SU-DHL-6 (cell line): ENCODE measurements at regions not wholly inside any gene's neighbourhood (a gene's known extent, or its start where the extent isn't known, plus 50 kb on each side); places are given as distances from the start of the nearest gene placed in this dataset.

ENCODE experiments used
- H2AFZ ChIP-seq: fragments of 200-600 bp; sonication (generic); 2 replicates; pipeline ENCODE4 v1.6.1; 2014; ENCODE audit warnings: low read depth, mild to moderate bottlenecking, moderate library complexity, mixed read lengths, antibody characterized with exemption, low read length; ENCODE audit not compliant: severe bottlenecking
- H3F3A ChIP-seq: fragments of 200-600 bp; shearing (Covaris generic); 2 replicates; pipeline ENCODE4 v1.6.0; 2016; ENCODE audit warnings: antibody characterized with exemption, mild to moderate bottlenecking; ENCODE audit not compliant: insufficient read depth
- H3K27ac ChIP-seq: fragments of 200-600 bp; sonication (generic); 2 replicates; pipeline ENCODE4 v1.5.1; 2016; ENCODE audit warnings: low read depth, mild to moderate bottlenecking, low read length, moderate library complexity, mixed read lengths
- H3K27me3 ChIP-seq: fragments of 200-600 bp; sonication (generic), shearing (Covaris generic); 2 replicates; pipeline ENCODE4 v1.6.0; 2014; ENCODE audit warnings: mild to moderate bottlenecking, low read length
- H3K36me3 ChIP-seq: fragments of 200-600 bp; sonication (generic); 2 replicates; pipeline ENCODE4 v1.6.1; 2014; ENCODE audit warnings: mild to moderate bottlenecking, low read length, mixed read lengths
- H3K4me2 ChIP-seq: fragments of 300-600, 200-600 bp; shearing (Covaris generic), sonication (generic); 2 replicates; pipeline ENCODE4 v1.6.0; 2014; ENCODE audit warnings: low read length, low read depth, mild to moderate bottlenecking; ENCODE audit not compliant: poor library complexity, severe bottlenecking
- H3K4me3 ChIP-seq: fragments of 200-600 bp; sonication (generic); 2 replicates; pipeline ENCODE4 v1.5.1; 2014; ENCODE audit warnings: antibody characterized with exemption, low read length, mild to moderate bottlenecking, mixed read lengths; ENCODE audit not compliant: insufficient read depth, poor library complexity, severe bottlenecking
- H3K79me2 ChIP-seq: fragments of 200-600 bp; sonication (generic); 2 replicates; pipeline ENCODE4 v1.6.1; 2014; ENCODE audit warnings: mild to moderate bottlenecking, low read length, moderate library complexity; ENCODE audit not compliant: insufficient read depth
- H3K9ac ChIP-seq: fragments of 200-600 bp; sonication (generic); 2 replicates; pipeline ENCODE4 v1.7.0; 2014; ENCODE audit warnings: mild to moderate bottlenecking, low read length
- H3K9me2 ChIP-seq: fragments of 200-600 bp; sonication (generic); replicated peaks from 2 replicates; pipeline ENCODE4 v1.6.1; 2014; ENCODE audit warnings: low read length; ENCODE audit not compliant: insufficient read depth
- H3K9me3 ChIP-seq: fragments of 200-600 bp; sonication (generic); 2 replicates; pipeline ENCODE4 v1.6.1; 2014; ENCODE audit warnings: low read length, mixed read lengths; ENCODE audit not compliant: insufficient read depth
- H4K20me1 ChIP-seq: fragments of 200-600 bp; sonication (generic); 2 replicates; pipeline ENCODE4 v1.6.1; 2014; ENCODE audit warnings: low read depth, mild to moderate bottlenecking, antibody characterized with exemption, low read length, moderate library complexity, mixed read lengths
- CTCF ChIP-seq: fragments of 200-600 bp; sonication (generic); IDR thresholded peaks from one replicate; pipeline ENCODE4 v1.5.1; 2017; ENCODE audit warnings: antibody characterized with exemption, mild to moderate bottlenecking, low read length, moderate library complexity; ENCODE audit not compliant: insufficient read depth, poor library complexity, severe bottlenecking
- EZH2phosphoT487 ChIP-seq: fragments of 200-600 bp; sonication (generic), shearing (Covaris generic); conservative IDR thresholded peaks from 2 replicates; pipeline ENCODE4 v1.6.1; 2018; ENCODE audit warnings: mild to moderate bottlenecking, antibody characterized with exemption, low read length, moderate library complexity, mixed read lengths

- Histone ChIP-seq H3K4me2 (no peak overlapping the region), H4K20me1 (no peaks in the 10 kb centered on the region), H3K9ac (no peak overlapping the region)
These were observed 59.8 kb upstream of the RFX3 start for GRCh38 chr9:3585606-3586005.

GRCh38 chr9:3578786-3579185, 53.0 kb upstream of the RFX3 start:
- H3K9ac ChIP-seq: no peak overlapping the region

More at GRCh38 chr9:3585606-3586005, 59.8 kb upstream of the RFX3 start:
- Histone ChIP-seq H3K4me3 (no peak overlapping the region), H3K27ac (no peak overlapping the region), H3K9me2 (no peaks in the 10 kb centered on the region), H2AFZ (no peak overlapping the region), H3K9me3 (no peaks in the 10 kb centered on the region), H3K79me2 (no peaks in the 10 kb centered on the region), H3K36me3 (no peaks in the 10 kb centered on the region), H3K27me3 (no peaks in the 10 kb centered on the region), H3F3A (no peaks in the 10 kb centered on the region)
- TF ChIP-seq EZH2phosphoT487: no peak
- TF ChIP-seq CTCF: no peak

GRCh38 chr9:3576328-3576727, 50.5 kb upstream of the RFX3 start:
- H3F3A ChIP-seq: no peaks in the 10 kb centered on the region
- TF ChIP-seq CTCF (no peak), EZH2phosphoT487 (no peak)
- no peak overlapping the region for H3K9ac ChIP-seq
- H3K4me2 ChIP-seq: no peak overlapping the region
- H4K20me1 ChIP-seq: no peaks in the 10 kb centered on the region
- H3K27ac ChIP-seq: no peak overlapping the region
- no peak overlapping the region for H3K4me3 ChIP-seq
- no peaks in the 10 kb centered on the region for H3K27me3 ChIP-seq
- no peaks in the 10 kb centered on the region for H3K79me2 ChIP-seq
- no peaks in the 10 kb centered on the region for H3K9me3 ChIP-seq
- H2AFZ ChIP-seq: no peak overlapping the region
- H3K9me2 ChIP-seq: no peaks in the 10 kb centered on the region
- no peaks in the 10 kb centered on the region for H3K36me3 ChIP-seq

More at GRCh38 chr9:3578786-3579185, 53.0 kb upstream of the RFX3 start:
- TF ChIP-seq CTCF (no peak), EZH2phosphoT487 (no peak)
- H3K4me2 ChIP-seq: no peak overlapping the region
- H3K9me3 ChIP-seq: no peaks in the 10 kb centered on the region
- H2AFZ ChIP-seq: no peak overlapping the region
- no peak overlapping the region for H3K27ac ChIP-seq
- H3K9me2 ChIP-seq: no peaks in the 10 kb centered on the region
- no peaks in the 10 kb centered on the region for H3K36me3 ChIP-seq
- H3K79me2 ChIP-seq: no peaks in the 10 kb centered on the region
- no peaks in the 10 kb centered on the region for H3F3A ChIP-seq
- no peaks in the 10 kb centered on the region for H4K20me1 ChIP-seq
- no peak overlapping the region for H3K4me3 ChIP-seq
- no peaks in the 10 kb centered on the region for H3K27me3 ChIP-seq
